ENCODE measurements at regions not wholly inside any gene's neighbourhood (a gene's known extent, or its start where the extent isn't known, plus 50 kb on each side); places are given as distances from the start of the nearest gene placed in this dataset.

DNA sequence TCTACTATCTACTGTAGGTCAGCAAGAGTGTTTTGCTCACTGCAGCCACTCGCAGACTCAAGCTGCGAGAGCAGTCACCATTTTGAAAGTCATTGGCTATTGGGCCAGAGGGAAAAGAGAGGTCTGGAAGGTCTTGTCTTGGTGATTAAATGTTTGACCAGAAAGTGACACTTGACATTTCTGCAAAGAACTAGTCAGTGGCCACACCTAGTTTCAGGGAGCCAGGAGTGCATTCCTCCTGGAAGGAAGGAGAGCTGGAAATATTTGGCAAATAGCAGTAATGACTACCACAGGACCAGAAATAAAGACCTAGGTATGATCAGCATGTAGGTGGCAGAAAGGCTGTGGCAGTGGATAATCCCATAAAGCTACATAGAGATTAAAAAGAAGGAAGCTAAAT lies 440.0 kb upstream of the PLXNA2 start:
- TF ChIP-seq, protein P1, sequence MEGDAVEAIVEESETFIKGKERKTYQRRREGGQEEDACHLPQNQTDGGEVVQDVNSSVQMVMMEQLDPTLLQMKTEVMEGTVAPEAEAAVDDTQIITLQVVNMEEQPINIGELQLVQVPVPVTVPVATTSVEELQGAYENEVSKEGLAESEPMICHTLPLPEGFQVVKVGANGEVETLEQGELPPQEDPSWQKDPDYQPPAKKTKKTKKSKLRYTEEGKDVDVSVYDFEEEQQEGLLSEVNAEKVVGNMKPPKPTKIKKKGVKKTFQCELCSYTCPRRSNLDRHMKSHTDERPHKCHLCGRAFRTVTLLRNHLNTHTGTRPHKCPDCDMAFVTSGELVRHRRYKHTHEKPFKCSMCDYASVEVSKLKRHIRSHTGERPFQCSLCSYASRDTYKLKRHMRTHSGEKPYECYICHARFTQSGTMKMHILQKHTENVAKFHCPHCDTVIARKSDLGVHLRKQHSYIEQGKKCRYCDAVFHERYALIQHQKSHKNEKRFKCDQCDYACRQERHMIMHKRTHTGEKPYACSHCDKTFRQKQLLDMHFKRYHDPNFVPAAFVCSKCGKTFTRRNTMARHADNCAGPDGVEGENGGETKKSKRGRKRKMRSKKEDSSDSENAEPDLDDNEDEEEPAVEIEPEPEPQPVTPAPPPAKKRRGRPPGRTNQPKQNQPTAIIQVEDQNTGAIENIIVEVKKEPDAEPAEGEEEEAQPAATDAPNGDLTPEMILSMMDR (IDR thresholded peaks at IDR 0.05; ENCODE audit: unreplicated experiment): no peak
- H3K36me3 Mint-ChIP-seq (ENCODE audit: insufficient read depth): no peaks in the 10 kb centered on the region
- no peak for DNase-seq (ENCODE audit: low spot score, unreplicated experiment)
- peaks cover 7% of the 10 kb centered on the region for H3K4me1 Mint-ChIP-seq (ENCODE audit: low read depth)
- H3K9me3 Mint-ChIP-seq (ENCODE audit: low read depth): peaks cover 8% of the 10 kb centered on the region
- peaks cover 4% of the 10 kb centered on the region for H3K27me3 Mint-ChIP-seq
- no peak overlapping the region for H3K4me3 Mint-ChIP-seq (ENCODE audit: low read depth)
- no peak overlapping the region for H3K27ac Mint-ChIP-seq

DNA sequence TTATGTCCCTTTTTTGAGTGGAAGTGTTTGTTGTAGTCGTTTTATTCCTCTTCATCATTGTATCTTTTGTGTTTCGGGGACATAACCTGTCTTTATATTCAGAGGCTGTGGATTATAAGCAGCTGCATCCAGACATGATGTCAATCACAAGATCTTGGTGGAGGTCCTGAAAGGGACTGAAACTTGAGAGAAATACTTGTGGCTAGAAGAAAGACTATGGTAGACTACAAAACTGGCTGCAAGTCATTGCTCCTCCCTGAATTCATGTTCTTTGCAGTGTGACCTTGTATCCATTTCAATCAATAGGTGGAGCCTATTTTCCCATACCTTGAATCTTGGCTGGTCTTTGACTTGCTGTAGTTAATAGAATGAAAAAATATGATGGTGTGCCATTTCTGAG lies 442.4 kb upstream of the PLXNA2 start:
- H3K4me3 Mint-ChIP-seq (ENCODE audit: low read depth): no peak overlapping the region
- H3K27me3 Mint-ChIP-seq: no peaks in the 10 kb centered on the region
- H3K36me3 Mint-ChIP-seq (ENCODE audit: insufficient read depth): no peaks in the 10 kb centered on the region
- no peak overlapping the region for H3K27ac Mint-ChIP-seq
- H3K4me1 Mint-ChIP-seq (ENCODE audit: low read depth): peaks cover 7% of the 10 kb centered on the region
- TF ChIP-seq, protein P1 (IDR thresholded peaks at IDR 0.05; ENCODE audit: unreplicated experiment): no peak
- DNase-seq (ENCODE audit: low spot score, unreplicated experiment): no peak
- peaks cover 8% of the 10 kb centered on the region for H3K9me3 Mint-ChIP-seq (ENCODE audit: low read depth)

DNA sequence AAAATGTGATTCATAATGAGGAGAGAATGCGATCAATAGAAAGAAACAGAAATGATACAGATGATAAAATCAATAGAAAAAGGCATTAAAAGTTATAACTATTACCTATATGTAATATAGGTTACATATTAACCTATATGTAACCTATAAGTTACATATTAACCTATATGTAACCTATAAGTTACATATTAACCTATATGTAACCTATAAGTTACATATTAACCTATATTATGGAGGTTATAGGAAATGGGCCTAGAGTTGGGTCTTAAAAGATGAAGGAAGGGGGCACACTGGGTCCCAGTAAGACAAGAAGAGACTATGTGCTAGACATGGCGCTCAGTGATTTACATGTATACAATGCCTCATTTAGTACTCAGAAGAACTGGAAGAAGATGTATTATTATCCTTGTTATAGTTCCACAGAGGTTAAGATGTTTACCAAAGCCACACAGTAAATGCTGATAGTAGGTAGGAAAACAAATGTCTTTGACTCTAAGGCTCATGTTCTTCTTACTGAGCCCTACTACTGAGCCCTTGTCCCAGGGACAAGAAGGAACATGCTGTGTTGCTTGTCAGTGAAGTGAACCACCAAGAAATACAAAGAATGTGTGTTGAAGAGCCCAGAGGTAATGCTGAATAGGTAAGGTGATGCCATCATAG lies 444.6 kb upstream of the PLXNA2 start:
- H3K4me3 Mint-ChIP-seq (ENCODE audit: low read depth): no peak overlapping the region
- H3K9me3 Mint-ChIP-seq (ENCODE audit: low read depth): peaks cover 12% of the 10 kb centered on the region
- no peaks in the 10 kb centered on the region for H3K27me3 Mint-ChIP-seq
- no peak overlapping the region for H3K27ac Mint-ChIP-seq
- H3K36me3 Mint-ChIP-seq (ENCODE audit: insufficient read depth): no peaks in the 10 kb centered on the region
- DNase-seq (ENCODE audit: low spot score, unreplicated experiment): no peak
- TF ChIP-seq, protein P1 (IDR thresholded peaks at IDR 0.05; ENCODE audit: unreplicated experiment): no peak
- peaks cover 7% of the 10 kb centered on the region for H3K4me1 Mint-ChIP-seq (ENCODE audit: low read depth)

DNA sequence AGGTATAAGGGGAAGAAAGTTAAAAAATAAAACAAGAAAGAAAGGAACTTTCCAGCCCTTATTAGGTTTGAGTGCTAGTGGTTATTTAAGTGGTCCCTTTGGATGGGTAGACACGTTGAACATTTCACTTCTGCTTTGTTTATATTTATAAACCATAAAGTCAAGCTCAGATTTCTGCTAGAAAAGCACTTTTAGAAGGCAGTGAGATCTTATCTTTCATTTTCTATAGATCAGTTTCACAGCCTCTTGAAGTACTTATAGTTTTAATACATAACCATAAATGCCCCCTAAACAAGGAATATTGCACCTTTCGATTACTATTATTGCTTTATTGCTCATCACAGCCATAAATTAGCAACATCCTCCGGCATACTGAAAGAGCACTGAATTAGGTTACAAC lies 446.8 kb upstream of the PLXNA2 start:
- TF ChIP-seq, protein P1 (IDR thresholded peaks at IDR 0.05; ENCODE audit: unreplicated experiment): no peak
- H3K27ac Mint-ChIP-seq: no peak overlapping the region
- H3K36me3 Mint-ChIP-seq (ENCODE audit: insufficient read depth): no peaks in the 10 kb centered on the region
- H3K9me3 Mint-ChIP-seq (ENCODE audit: low read depth): peaks cover 12% of the 10 kb centered on the region
- H3K27me3 Mint-ChIP-seq: no peaks in the 10 kb centered on the region
- H3K4me3 Mint-ChIP-seq (ENCODE audit: low read depth): no peak overlapping the region
- no peak for DNase-seq (ENCODE audit: low spot score, unreplicated experiment)
- peaks cover 3% of the 10 kb centered on the region for H3K4me1 Mint-ChIP-seq (ENCODE audit: low read depth)

DNA sequence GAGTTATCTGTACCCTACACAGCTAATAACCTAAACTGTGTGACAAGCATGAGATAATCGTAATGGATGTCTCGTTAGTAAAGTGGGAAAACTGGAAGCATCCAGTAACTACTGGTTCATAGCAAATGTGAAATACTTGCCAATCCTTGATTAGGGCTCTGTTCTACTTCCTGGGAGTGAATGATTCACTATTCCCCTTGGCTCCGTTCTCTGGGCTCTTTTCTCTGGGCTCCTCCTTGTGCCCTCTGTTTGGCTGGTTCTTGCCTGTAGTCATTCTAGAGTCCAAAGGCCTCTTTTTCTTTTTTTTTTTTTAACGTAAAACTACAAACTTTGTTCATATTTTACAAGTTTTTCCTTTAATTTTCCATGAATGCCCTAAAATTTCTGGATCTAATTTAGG lies 465.8 kb upstream of the PLXNA2 start:
- H3K4me1 Mint-ChIP-seq (ENCODE audit: low read depth): no peaks in the 10 kb centered on the region
- H3K27ac Mint-ChIP-seq: no peak overlapping the region
- H3K36me3 Mint-ChIP-seq (ENCODE audit: insufficient read depth): no peaks in the 10 kb centered on the region
- no peak for DNase-seq (ENCODE audit: low spot score, unreplicated experiment)
- H3K9me3 Mint-ChIP-seq (ENCODE audit: low read depth): peaks cover 3% of the 10 kb centered on the region
- H3K27me3 Mint-ChIP-seq: no peaks in the 10 kb centered on the region
- no peak overlapping the region for H3K4me3 Mint-ChIP-seq (ENCODE audit: low read depth)
- TF ChIP-seq, protein P1 (IDR thresholded peaks at IDR 0.05; ENCODE audit: unreplicated experiment): no peak
